ENCODE measurements at regions not wholly inside any gene's neighbourhood (a gene's known extent, or its start where the extent isn't known, plus 50 kb on each side); places are given as distances from the start of the nearest gene placed in this dataset.
A peak's percentile ranks its signal among the peaks of the same experiment; 100 is the strongest.

- no peaks in the 10 kb centered on the region for H3K36me3 Mint-ChIP-seq
- ATAC-seq (no peak), DNase-seq (ENCODE audit: low spot score) (no peak)
- no peak overlapping the region for H3K27ac Mint-ChIP-seq
- no peak overlapping the region for H3K4me3 Mint-ChIP-seq
- H3K4me1 Mint-ChIP-seq (ENCODE audit: low read depth in 2 of 2) = no peaks in the 10 kb centered on the region
- H3K9me3 Mint-ChIP-seq = peaks cover under 1% of the 10 kb centered on the region
- no peaks in the 10 kb centered on the region for H3K27me3 Mint-ChIP-seq
These were observed 256.7 kb upstream of the CAMK1G start for GRCh38 chr1:209326831-209327230.

DNA sequence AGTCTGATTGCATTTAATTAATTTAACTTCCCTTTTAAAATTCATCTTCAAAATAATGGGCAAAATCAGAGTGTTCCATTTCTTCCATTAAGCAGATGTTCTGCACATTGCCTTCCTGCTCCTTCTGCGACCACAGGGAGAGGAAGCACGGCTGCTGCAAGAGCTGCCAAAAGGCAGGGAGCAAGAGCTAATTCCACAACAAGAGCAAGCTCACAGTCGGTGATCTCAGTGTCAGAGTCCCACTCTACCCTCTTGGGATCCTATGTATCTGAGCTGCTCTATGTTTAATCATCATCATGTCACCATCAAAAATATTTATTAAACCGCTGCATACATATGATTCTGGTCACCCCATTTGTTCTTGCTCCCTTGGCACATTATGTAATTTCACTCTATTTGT lies 255.3 kb upstream of the CAMK1G start:
- Mint-ChIP-seq H3K4me3 (no peak overlapping the region), H3K36me3 (no peaks in the 10 kb centered on the region), H3K27ac (no peak overlapping the region), H3K9me3 (no peaks in the 10 kb centered on the region), H3K27me3 (peaks cover 0 to 2% of the 10 kb centered on the region in 2 donors), H3K4me1 (ENCODE audit: low read depth in 2 of 2) (no peaks in the 10 kb centered on the region)
- no peak for ATAC-seq
- DNase-seq (ENCODE audit: low spot score) = no peak

DNA sequence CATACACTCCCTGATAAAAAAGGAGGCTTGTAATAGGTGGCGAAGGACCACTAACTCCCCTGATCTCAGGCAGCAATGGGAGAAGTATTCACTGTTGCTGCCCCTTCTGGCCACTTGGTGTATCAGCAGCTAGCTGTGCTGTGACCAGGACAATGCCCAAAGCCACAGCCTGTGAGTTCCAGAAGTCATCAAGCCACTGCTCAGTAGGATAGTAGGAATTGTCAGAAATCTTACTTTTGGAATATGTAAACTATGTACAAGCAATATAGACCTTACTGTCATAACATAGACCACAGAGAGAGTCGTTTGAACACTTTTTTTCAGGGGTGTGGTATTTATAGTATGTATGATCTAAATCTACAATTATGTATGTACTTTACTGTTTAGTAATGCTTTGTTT lies 248.3 kb upstream of the CAMK1G start:
- Mint-ChIP-seq H3K4me3 (no peak overlapping the region), H3K36me3 (no peaks in the 10 kb centered on the region), H3K27me3 (peaks cover 8 to 14% of the 10 kb centered on the region in 2 donors), H3K9me3 (no peaks in the 10 kb centered on the region), H3K4me1 (ENCODE audit: low read depth in 2 of 2) (no peaks in the 10 kb centered on the region), H3K27ac (no peak overlapping the region)
- DNase-seq (ENCODE audit: low spot score) = no peak
- no peak for ATAC-seq

DNA sequence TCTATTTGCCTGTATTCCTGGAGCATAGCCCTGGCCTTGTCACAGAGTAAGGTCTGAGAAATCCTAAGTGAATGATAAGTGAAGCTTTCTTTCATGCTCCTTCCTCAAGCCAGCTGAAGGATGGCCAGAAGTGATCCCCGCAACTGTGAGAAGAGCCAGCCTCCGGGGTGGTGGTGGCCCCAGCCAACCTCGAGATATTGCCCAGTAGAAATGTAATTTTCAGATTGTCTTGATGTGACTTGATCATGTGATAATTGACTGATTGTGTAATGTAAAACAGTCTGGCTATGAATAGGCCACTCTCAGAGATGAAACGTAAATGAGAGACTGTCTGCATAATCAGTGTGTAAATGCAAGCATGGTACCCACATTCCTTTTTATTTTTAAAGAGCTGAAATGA lies 242.4 kb upstream of the CAMK1G start:
- H3K27ac Mint-ChIP-seq = no peak overlapping the region
- H3K9me3 Mint-ChIP-seq = no peaks in the 10 kb centered on the region
- no peaks in the 10 kb centered on the region for H3K36me3 Mint-ChIP-seq
- DNase-seq (ENCODE audit: low spot score) (no peak), ATAC-seq (no peak)
- H3K4me3 Mint-ChIP-seq = no peak overlapping the region
- no peaks in the 10 kb centered on the region for H3K4me1 Mint-ChIP-seq (ENCODE audit: low read depth in 2 of 2)
- H3K27me3 Mint-ChIP-seq = peaks cover 5 to 28% of the 10 kb centered on the region in 2 donors

- H3K27me3 Mint-ChIP-seq = peaks cover 5 to 28% of the 10 kb centered on the region in 2 donors
- no peaks in the 10 kb centered on the region for H3K9me3 Mint-ChIP-seq
- ATAC-seq (no peak), DNase-seq (ENCODE audit: low spot score) (no peak)
- H3K27ac Mint-ChIP-seq = no peak overlapping the region
- H3K4me1 Mint-ChIP-seq (ENCODE audit: low read depth in 2 of 2) = no peaks in the 10 kb centered on the region
- no peak overlapping the region for H3K4me3 Mint-ChIP-seq
- H3K36me3 Mint-ChIP-seq = no peaks in the 10 kb centered on the region
These were observed 241.7 kb upstream of the CAMK1G start for GRCh38 chr1:209341673-209342420.

- H3K9me3 Mint-ChIP-seq = no peaks in the 10 kb centered on the region
- no peaks in the 10 kb centered on the region for H3K4me1 Mint-ChIP-seq (ENCODE audit: low read depth in 2 of 2)
These were observed 240.9 kb upstream of the CAMK1G start for GRCh38 chr1:209342441-209343175.

DNA sequence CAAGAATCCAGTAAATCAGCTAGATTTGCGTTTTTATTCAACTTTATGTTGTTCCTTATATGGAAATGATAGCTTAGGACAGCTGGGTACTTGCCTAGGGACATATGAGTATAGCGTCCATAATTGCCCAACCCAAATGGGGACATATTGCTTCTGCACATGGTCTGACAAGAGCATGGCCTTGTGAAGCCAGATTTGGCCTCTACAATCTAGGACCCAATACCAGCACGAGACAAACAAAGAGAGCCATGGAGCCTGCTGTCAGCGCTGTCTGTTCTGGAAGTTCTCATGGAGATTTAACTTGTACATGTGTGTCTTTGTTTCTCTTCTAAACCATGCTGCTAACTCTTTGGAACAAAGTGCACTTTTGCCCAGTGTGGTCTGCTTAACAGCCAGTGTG lies 240.0 kb upstream of the CAMK1G start:
- Mint-ChIP-seq H3K27me3 (peaks cover 8 to 33% of the 10 kb centered on the region in 2 donors), H3K4me1 (ENCODE audit: low read depth in 2 of 2) (no peaks in the 10 kb centered on the region), H3K9me3 (no peaks in the 10 kb centered on the region), H3K27ac (no peak overlapping the region), H3K4me3 (no peak overlapping the region), H3K36me3 (no peaks in the 10 kb centered on the region)
- no peak for DNase-seq (ENCODE audit: low spot score)
- ATAC-seq = no peak

More at GRCh38 chr1:209342441-209343175, 240.9 kb upstream of the CAMK1G start:
- Mint-ChIP-seq H3K36me3 (no peaks in the 10 kb centered on the region), H3K27ac (no peak overlapping the region), H3K27me3 (peaks cover 5 to 28% of the 10 kb centered on the region in 2 donors), H3K4me3 (no peak overlapping the region)
- DNase-seq (ENCODE audit: low spot score) = no peak
- no peak for ATAC-seq

DNA sequence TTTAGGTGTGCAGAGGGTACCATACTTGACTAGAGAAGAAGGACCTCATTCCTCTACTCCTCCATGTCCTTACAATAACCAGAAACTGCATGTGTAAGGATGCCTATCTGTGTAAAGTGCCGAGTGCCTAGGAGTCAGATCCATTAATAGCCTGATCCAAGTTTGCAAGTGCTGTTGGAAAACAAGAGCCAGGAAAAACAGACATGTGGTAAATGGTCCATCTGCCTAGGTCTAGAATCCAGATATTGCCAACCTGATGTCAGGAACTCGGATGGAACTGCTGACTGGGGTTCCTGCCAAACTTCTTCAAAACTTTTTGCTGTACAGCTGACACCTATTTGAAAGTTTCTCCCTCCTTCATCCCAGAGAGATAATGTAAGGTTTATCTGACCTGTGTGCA lies 239.4 kb upstream of the CAMK1G start:
- ATAC-seq = no peak
- Mint-ChIP-seq H3K4me1 (ENCODE audit: low read depth in 2 of 2) (no peaks in the 10 kb centered on the region), H3K4me3 (no peak overlapping the region), H3K27ac (no peak overlapping the region), H3K36me3 (no peaks in the 10 kb centered on the region), H3K9me3 (no peaks in the 10 kb centered on the region), H3K27me3 (peaks cover 12 to 40% of the 10 kb centered on the region in 2 donors)
- no peak for DNase-seq (ENCODE audit: low spot score)

- H3K27me3 Mint-ChIP-seq = peaks cover 18 to 43% of the 10 kb centered on the region in 2 donors
- DNase-seq (ENCODE audit: low spot score) (no peak), ATAC-seq (no peak)
- H3K9me3 Mint-ChIP-seq = no peaks in the 10 kb centered on the region
- H3K4me1 Mint-ChIP-seq (ENCODE audit: low read depth in 2 of 2) = no peaks in the 10 kb centered on the region
- H3K36me3 Mint-ChIP-seq = no peaks in the 10 kb centered on the region
- H3K4me3 Mint-ChIP-seq = no peak overlapping the region
- H3K27ac Mint-ChIP-seq = no peak overlapping the region
These were observed 233.9 kb upstream of the CAMK1G start for GRCh38 chr1:209349363-209350308.

- no peaks in the 10 kb centered on the region for H3K4me1 Mint-ChIP-seq (ENCODE audit: low read depth in 2 of 2)
- peaks cover 16 to 31% of the 10 kb centered on the region in 2 donors for H3K27me3 Mint-ChIP-seq
- ATAC-seq (no peak), DNase-seq (ENCODE audit: low spot score) (no peak)
- no peak overlapping the region for H3K27ac Mint-ChIP-seq
- no peak overlapping the region for H3K4me3 Mint-ChIP-seq
- H3K9me3 Mint-ChIP-seq = no peaks in the 10 kb centered on the region
- no peaks in the 10 kb centered on the region for H3K36me3 Mint-ChIP-seq
These were observed 230.5 kb upstream of the CAMK1G start for GRCh38 chr1:209353053-209353452.

- Mint-ChIP-seq H3K27me3 (peaks cover 9 to 19% of the 10 kb centered on the region in 2 donors), H3K4me1 (ENCODE audit: low read depth in 2 of 2) (no peaks in the 10 kb centered on the region), H3K9me3 (no peaks in the 10 kb centered on the region), H3K36me3 (no peaks in the 10 kb centered on the region), H3K27ac (no peak overlapping the region), H3K4me3 (no peak overlapping the region)
- ATAC-seq (peak; percentile 63 to 67), DNase-seq (ENCODE audit: low spot score) (no peak)
These were observed 229.2 kb upstream of the CAMK1G start for GRCh38 chr1:209354111-209354839.

DNA sequence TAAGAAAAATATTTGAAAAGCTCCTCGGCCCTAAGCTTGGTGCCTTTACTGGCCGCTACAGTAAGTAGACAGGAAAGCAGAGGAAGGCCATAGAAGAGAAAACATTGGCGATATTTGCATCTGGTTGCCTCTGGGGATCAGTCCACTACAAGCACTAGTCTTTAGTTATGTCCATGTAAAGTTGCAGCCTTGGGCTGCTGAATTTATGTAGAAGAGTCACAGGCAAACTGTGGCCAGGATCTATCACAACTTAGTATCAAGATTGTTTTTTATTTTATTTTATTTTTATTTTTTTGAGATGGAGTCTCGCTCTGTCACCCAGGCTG lies 228.7 kb upstream of the CAMK1G start:
- ATAC-seq = no peak
- Mint-ChIP-seq H3K27ac (no peak overlapping the region), H3K4me3 (no peak overlapping the region), H3K36me3 (no peaks in the 10 kb centered on the region), H3K4me1 (ENCODE audit: low read depth in 2 of 2) (no peaks in the 10 kb centered on the region), H3K9me3 (no peaks in the 10 kb centered on the region), H3K27me3 (peaks cover 8 to 17% of the 10 kb centered on the region in 2 donors)
- DNase-seq (ENCODE audit: low spot score) = no peak

GRCh38 chr1:209355415-209355814 lies 228.1 kb upstream of the CAMK1G start:
- H3K4me1 Mint-ChIP-seq (ENCODE audit: low read depth in 2 of 2) = no peaks in the 10 kb centered on the region
- no peaks in the 10 kb centered on the region for H3K9me3 Mint-ChIP-seq
- ATAC-seq (no peak), DNase-seq (ENCODE audit: low spot score) (no peak)
- H3K27me3 Mint-ChIP-seq = peaks cover 4 to 14% of the 10 kb centered on the region in 2 donors
- no peak overlapping the region for H3K27ac Mint-ChIP-seq
- H3K36me3 Mint-ChIP-seq = no peaks in the 10 kb centered on the region
- no peak overlapping the region for H3K4me3 Mint-ChIP-seq

All from natural killer cell treated with Interleukin-12 subunit alpha and Interleukin-12 subunit beta and Interleukin-15 and Interleukin-18, amount 100 ng/mL, for 72 hours (primary cell).